DMS53 (cell line): ENCODE measurements at regions not wholly inside any gene's neighbourhood (a gene's known extent, or its start where the extent isn't known, plus 50 kb on each side); places are given as distances from the start of the nearest gene placed in this dataset.
"Not testable (repeated sequence)": the region's sequence is repeated elsewhere in the genome, so short reads cannot be mapped to it uniquely, and the experiment has no call there.

Experiments used
- DNase-seq: peaks from one replicate; lab custom pipeline; 2025; lab: John Stamatoyannopoulos, UW

DNA sequence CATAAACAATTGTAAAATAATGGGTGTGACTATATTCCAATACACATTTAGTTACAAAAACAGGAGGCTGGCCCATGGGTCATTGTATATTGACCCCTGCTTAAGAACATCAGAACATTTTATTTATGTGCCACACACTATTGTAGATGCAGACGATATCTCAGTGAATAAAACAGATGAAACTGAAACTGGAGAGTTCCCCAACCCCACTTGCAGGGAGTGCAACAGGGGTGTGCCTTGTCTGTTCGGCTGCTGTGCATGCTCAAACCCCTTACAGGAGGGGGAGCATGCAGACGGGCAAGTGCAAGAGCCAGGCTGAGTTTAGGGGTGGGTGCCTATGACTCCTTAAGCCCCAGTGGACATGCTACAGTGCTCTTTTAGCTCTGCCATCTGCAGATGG lies 509.6 kb downstream of the IGSF11 start:
- no peak for DNase-seq

DNA sequence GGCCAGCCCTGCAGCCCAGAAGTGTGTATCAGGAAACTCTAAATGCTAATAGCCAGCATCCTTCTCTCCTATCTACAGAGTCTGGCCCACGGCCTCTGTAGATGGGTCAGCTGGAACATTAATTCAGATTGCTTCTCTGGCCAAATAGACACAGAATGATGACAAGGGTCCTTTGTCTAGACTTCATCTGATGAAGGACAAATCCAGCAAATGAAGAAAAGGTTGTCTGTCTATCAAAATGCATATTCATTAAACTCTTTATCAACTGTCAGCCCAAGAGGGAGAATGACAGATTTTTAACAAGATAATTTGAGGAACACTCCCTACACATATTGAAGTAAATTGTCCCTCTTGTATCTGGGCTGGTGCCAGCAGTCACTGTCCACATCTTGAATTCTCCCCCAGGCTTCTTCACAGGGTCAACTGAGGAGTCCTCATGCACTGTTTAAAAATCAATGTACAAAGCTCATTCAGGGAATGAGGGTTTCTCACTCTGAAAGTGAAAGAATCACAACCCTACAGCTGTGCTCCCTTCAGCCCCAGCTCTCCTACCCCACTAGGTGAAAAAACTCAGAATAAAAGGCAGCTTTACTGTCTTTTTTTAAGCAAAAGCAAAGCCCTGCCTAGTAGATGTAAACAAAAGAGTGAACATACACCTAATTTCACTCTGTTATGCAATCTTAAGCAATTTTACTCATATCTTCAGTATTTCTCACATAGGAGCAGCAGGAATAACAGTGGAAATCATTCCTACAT lies 507.7 kb downstream of the IGSF11 start:
- no peak for DNase-seq

DNA sequence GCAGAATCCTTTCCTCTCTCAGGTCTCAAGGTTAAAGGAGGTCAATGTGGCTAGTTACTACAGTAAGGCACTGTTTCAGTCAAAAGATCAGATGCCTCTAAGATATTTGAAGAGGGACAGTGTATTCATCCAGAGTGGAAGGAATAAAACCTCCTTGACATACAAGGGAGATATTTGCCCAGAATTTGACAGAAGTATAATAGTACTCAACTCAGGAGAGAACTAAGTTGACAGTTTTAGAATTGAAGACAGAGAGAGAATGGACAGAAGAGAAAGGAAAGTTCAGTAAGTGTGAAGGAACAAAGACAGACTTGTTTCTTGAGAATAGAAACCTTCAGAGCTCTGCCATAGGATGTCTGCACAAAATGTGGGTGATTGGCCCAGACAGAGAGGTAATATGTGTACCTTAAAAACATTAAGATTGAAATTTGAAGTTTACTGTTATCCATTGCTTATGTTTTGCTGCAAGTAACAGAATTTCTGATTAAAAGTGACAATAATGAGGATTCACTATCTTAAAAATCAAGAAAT lies 507.1 kb downstream of the IGSF11 start:
- no peak for DNase-seq

DNA sequence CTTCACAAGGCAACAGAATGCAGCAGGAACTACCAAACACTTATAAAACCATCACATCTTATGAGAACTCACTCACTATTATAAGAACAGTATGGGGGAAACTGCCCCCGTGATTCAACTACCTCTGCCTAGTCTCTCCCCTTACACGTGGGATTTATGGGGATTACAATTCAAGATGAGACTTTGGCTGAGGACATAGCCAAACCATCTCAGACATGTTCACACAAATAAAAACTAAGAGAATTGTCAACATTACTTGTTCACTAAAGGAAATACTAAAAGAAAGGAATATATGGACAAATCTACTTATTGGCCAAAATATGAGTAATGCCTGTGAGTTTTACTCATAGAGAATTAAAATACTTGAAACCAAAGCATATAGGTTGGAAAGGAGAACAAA lies 505.1 kb downstream of the IGSF11 start:
- no peak for DNase-seq

DNA sequence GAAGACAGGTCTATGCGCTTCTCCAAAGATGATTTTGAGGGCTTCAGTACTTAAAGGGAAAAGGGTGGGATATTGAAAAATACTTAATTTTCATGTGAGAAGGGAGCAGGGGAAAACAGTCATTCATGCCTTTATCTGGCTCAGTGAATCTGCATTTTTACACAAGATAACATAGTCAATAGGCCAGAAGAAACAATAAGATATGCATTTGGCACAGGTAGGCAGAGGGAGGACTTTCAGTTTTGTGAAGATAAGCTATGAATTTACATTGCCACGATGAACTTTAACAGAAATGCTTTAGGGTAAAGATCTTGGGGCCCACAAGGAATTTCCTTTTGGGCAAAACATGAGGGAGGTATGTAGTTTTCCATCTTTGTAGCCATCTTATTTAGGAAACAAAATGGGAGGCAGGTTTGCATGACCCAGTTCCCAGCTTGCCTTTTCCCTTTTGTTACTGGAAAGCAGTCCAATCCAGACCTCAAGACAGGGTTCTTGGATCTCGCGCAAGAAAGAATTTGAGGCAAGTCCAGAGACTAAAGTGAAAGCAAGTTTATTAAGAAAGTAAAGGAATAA lies 504.2 kb downstream of the IGSF11 start:
- DNase-seq, result no peak

DNA sequence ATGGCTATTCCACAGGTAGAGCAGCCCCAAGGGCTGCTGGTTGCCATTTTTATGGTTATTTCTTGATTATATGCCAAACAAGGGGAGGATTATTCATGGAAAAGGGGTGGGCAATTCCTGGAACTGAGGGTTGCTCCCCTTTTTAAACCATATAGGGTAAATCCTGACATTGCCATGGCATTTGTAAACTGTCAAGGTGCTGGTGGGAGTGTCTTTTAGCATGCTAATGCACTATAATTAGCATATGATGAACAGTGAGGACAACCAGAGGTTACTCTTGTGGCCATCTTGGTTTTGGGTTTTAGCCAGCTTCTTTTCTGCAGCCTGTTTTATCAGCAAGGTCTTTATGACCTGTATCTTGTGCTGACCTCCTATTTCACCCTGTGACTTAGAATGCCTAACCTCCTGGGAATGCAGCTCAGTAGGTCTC lies 503.7 kb downstream of the IGSF11 start:
- not testable (repeated sequence) for DNase-seq

DNA sequence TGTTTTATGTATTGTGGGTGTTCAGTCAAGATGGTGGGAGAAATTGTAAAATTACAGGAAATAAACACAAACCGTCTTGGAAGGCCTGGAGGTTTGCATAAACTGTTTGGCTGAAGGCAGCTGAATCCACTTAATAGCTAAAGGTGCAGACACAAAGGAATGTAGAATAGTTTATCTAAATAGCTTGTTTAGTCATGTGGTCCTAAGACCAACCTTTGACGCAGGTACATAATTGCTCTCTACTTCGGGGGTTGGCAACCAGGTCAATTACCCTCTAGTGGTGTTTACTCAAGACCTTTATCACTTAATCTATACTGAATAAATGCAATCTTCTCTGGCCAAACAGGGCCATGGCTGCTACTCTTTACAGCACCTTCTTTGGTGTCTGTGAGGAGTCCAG lies 502.8 kb downstream of the IGSF11 start:
- no peak for DNase-seq

DNA sequence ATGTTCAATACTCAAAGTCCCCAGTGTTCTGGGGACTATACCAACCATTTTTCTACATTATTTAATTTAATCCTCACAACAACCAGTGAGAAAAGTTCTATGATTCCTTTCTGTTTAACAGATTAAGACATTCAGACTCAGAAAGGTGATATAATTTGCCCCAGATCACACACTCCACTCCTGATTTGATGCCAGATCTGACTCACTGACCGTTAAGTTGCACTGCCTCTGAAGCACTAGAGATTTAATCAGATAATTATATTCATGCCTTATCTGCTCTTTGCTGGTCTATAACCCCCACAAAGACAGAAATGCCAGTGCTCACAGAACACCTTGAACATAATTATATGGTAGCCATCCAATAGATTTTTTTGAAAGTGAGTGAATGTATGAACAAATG lies 501.0 kb downstream of the IGSF11 start:
- DNase-seq, result no peak

DNA sequence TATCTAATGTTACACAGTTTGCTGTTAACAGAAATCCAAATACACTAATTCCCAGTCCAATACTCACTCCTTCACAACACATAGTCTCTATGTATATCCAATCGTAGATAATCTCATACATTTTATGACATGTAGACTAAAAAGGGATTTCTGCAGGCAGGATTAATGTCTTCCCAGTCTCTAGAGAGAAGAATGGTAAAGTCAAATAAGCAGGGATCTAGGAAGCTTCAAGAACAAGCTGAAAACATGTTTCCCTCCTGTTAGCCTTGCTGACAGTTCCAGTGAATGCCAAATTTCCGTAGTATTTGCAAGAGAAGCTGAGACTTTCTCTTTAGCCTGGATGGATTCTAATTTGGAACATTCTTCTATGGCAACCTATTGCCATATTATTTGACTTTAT lies 500.1 kb downstream of the IGSF11 start:
- no peak for DNase-seq

DNA sequence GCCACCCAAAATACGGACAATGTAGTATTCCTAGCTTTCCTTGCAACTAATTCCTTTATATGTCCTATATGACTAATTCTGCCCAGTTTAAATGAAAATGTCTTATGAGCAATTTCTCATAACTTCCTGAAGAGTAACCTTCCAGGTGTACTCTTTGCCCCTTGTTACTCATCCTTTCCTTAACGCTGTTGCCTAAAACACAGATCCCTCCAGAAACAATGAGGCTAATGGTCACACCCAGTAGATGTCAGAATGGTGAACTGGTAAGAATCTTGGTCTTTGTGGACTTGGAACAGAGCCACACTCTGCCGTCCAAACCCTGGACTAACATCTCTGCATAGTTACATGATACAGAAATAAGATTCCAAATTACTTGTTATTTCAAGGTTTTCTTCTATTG lies 497.9 kb downstream of the IGSF11 start:
- no peak for DNase-seq

DNA sequence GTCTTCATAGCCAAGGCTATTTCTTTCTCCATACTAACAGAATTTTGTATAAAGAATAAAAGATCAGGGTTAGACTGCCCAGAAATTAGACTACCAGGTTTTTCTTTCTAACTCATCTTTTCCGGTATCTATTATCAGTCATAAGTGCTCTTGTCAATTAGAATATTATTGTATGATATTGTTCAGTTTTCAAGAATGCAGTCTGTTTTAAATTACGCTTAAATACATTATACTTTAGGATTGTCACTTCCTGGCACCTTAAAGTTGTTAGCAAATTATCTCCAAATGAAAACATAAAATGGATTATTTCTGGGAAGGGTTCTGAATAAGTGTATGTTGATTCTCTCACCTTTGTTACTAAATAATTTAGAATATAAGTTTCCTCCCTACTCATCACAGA lies 497.2 kb downstream of the IGSF11 start:
- DNase-seq, result no peak

DNA sequence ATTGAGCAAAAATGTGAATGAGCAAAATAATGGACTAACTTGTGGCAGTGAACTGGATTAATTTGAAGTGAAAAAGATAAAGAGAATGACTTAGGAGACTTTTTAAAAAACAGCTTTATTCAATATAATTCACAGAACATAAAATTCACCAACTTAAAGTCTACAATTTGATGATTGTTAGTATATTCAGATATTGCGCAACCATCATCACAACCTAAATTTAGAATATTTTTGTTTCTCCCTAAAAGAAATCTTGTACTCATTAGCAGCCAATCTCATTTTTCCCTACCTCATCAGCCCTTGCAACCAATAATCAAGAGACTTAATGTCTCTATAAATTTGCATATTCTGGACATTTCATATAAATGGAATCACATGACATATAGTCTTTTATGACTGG lies 496.5 kb downstream of the IGSF11 start:
- no peak for DNase-seq

DNA sequence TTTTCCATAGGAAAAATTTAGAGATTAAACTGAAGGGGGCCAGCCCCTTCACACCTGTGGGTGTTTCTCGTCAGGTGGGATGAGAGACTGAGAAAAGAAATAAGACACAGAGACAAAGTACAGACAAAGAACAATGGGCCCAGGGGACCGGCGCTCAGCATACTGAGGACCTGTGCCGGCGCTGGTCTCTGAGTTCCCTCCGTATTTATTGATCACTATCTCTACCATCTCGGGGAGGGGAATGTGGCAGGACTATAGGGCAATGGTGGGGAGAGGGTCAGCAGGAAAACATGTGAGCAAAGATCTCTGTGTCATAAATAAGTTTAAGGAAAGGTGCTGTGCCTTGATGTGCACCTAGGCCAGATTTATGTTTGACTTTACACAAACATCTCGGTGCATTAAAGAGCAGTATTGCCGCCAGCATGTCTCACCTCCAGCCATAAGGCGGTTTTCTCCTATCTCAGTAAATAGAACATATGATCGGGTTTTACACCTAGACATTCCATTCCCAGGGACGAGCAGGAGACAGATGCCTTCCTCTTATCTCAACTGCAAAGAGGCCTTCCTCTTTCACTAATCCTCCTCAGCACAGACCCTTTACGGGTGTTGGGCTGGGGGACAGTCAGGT lies 494.7 kb downstream of the IGSF11 start:
- DNase-seq, result peak; percentile 31

DNA sequence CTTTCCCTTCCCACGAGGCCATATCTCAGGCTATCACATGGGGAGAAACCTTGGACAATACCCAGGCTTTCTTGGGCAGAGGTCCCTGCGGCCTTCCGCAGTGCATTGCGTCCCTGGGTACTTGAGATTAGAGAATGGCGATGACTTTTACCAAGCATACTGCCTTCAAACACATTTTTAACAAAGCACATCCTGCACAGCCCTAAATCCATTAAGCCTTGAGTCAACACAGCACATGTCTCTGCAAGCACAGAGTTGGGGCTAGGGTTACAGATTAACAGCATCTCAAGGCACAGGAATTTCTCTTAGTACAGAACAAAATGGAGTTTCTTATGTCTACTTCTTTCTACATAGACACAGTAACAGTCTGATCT lies 494.2 kb downstream of the IGSF11 start:
- DNase-seq, result peak; percentile 76

DNA sequence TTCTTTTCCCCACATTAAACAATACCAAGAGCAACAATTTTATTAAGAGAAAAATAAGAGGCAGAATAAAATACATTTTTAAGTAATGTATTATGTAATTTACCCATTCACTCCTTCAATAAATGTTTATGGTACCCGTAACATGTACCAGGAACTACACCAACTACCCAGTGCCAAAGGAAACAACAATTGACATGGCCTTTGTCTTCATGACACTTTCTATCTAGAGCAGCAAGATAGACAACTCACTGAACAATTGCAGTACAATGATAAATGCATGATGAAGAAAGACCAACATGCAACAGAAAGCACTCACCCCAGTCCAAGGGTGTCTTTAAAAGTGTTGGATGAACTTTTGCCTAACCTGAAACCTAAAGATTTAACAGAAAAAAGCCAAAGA lies 493.8 kb downstream of the IGSF11 start:
- DNase-seq, result peak; percentile 26

DNA sequence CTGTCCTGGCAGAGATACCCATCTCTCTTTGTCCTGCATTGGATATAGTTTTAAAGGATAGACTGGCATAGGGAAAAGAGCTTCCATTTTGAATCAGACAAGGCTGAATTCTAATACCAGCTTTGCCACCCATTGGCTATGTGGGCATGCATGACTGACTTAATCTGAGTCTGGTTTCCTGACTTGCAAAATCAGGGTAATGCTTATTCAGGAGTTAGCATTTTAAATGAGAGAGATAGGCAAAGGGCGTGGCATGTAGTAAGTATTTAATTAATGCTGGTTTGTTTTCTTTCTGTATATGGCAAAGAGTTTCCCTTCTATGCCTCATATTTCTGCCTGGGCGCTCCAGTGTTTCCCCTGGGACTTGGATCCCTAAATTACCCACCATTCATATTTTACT lies 492.9 kb downstream of the IGSF11 start:
- no peak for DNase-seq

DNA sequence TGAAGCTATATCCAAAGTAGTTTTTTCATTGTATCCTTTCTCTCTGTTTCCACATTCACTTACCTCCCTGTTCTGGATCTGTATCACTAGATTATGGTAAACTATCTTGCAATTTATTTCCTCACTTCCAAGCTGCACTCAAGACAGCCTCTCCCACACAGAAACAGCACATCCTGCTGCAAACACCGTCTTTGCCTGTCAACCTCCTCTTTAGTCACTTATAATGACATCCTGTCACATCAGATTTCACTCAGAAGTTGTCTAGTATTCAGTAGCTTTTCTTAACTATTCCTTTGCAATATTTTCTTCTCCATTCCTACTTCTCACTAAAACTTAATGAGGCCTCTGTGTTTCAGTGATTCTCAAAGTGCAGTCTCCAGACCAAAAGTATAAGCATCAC lies 490.8 kb downstream of the IGSF11 start:
- peak; percentile 14 for DNase-seq

DNA sequence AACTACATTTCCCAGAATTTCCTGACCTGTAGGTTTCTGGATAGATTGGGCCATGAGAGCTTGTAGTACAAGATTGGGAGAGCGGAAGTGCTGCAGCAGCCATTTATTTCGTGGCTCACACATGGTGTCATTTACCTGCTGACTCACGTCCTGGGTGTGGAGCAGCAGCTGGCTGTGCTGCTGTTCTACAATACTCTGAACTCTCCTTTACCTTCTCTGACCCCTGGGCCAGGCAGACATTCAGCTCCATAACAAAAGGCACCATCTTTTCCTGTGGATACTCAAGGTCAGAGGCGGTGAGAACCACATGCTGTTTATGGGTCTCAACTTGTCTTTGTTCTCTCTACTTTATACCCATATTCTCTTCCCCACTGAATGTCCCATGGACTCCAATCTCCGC lies 490.2 kb downstream of the IGSF11 start:
- peak; percentile 81 for DNase-seq

DNA sequence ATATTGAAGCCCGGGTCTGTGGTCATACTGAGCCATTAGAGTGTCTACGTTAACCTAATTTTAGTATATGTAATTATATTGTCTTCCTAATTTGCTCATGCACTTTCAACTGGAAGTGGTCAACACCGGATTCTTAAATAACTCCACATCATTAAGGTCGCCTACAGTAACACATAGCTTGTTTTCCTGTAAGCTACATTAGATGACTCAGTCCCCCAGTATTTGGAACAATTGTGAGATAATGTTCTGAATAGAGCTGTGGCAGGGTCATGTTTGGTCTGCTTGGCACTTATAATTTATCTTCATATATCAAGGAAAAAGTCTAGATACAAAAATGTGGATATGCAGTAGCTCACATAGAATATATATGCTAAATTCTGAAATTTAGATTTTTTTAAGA lies 486.2 kb downstream of the IGSF11 start:
- DNase-seq, result no peak

DNA sequence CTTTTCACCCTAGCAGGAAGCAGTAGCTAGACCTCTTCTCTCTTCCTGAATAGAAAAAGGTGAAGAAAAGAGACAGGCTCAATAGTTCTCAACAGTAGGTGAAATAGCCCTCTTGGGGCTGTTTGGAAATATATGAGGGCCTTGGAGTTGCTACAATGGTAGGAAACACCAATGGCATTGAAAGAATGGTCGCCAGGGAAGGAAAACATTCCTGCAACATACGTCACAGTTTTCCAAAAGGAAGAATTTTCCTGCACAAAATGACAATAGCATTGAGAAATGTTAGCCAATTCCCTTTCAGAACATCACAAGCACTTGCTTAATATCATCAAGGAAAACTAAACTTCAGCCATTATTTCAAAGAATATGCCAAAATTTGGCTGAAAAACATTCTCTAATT lies 484.5 kb downstream of the IGSF11 start:
- no peak for DNase-seq

DNA sequence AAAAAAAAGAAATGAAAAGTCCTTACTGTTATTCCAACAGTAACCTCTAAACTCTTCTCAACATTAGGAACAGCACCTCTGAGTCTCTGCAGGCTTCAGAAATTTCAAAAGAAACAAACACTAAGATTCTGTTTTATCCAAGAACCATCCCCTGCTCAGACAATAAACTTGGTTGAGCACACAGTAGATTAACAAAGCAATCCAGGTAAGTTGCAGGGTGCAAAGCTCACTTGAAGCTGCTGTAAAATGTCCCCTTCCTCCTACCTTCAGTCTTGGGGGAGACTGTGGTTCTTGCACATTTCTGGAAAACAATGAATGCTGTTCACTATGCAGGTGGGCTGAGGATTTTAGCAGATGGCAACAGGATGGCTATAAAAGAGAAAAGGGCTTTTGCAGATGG lies 484.1 kb downstream of the IGSF11 start:
- DNase-seq, result no peak

DNA sequence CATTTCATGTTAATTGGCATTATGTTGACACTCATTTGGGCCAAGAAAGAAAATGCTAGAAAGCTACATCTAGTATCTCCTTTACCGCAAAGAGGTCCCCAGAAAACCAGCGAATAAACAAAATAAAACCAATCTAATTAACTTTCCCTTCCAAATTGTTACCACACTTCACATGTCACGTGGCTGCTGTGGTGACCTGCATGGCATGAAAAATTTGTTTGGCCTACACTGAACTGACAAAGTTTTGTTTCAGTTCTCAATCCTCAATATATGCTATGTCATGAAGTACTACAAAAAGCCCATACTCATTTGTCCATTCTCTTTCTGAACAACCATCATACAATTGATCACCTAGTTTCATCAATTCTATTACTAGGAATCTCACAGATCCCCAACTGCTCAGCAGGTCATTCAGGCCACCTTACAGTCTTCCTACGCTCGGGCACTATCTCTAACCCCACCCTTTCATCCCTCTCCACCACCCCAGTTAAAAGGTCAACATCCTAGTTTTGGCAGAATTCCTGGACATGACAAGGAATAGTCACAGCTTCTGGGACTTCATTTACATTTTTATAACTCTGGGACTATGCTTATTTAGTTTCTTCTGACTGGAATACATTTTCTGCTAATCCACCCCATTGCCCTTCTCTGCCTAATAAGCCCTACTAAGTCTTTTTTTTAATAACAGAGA lies 480.4 kb downstream of the IGSF11 start:
- DNase-seq, result no peak

DNA sequence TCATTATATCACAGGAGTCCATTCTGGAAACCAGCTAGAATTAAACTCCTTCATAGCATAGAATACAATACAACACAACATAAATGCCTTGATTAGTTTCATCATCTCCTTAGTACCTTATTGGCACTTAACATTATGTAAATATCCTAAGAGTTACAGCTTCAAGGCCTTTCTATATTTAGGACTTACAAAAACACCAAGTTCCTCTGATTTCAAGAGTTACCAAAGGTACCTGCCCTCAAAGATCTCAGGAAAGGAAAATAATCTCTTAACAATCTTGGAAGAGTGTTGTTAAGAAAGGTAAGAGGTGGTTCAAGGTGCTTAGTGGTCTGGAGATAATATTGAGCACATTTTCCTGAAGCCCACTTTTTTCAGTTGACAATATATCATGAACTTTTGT lies 477.7 kb downstream of the IGSF11 start:
- DNase-seq, result no peak
